SK-N-SH treated with all-trans-retinoic acid at 6 μM for 48 hours (cell line): ENCODE measurements at regions not wholly inside any gene's neighbourhood (a gene's known extent, or its start where the extent isn't known, plus 50 kb on each side); places are given as distances from the start of the nearest gene placed in this dataset.

Source experiments
- BACH2 ChIP-seq: fragments of 250-450 bp; sonication (Bioruptor Pico); IDR thresholded peaks from 2 replicates; pipeline ENCODE4 v1.9.0; 2021; ENCODE audit warnings: mild to moderate bottlenecking, borderline replicate concordance
- RARB ChIP-seq: fragments of 250-450 bp; sonication (Bioruptor Pico); IDR thresholded peaks from 2 replicates; pipeline ENCODE4 v1.8.0; 2021; ENCODE audit warnings: mild to moderate bottlenecking, moderate library complexity
- ZFP3 ChIP-seq: fragments of 250-450 bp; sonication (Bioruptor Pico); IDR thresholded peaks from 2 replicates; pipeline ENCODE4 v1.5.0; 2020; ENCODE audit warnings: mild to moderate bottlenecking, moderate library complexity
- TF ChIP-seq, protein P1 (sequence below): fragments of 250-450 bp; sonication (Bioruptor Pico); IDR thresholded peaks from 2 replicates; pipeline ENCODE4 v1.8.0; 2020; ENCODE audit warnings: mild to moderate bottlenecking, moderate library complexity, borderline replicate concordance

DNA sequence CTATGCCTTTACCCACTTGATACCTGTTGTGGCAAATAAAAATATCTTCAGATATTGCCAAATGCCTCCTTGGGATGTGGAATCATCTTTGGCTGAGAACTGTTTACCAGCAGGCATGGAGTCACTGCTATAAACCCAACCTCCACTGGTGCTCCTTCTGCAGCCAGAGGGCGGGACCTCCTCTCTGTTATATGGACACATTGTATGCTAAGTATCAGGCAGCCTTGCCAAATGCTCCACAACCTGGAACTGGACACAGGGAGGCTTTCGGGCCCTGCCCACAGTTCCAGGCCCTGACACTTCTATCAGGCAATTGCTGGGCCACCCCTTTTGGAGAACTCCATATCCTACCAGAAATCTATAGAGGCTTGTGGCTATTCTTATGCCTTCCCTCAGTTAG lies 201.0 kb downstream of the TMX1 start:
- TF ChIP-seq RARB (CRISPR knock-in tag) (no peak), ZFP3 (CRISPR knock-in tag) (no peak), BACH2 (no peak)
- TF ChIP-seq, protein P1, sequence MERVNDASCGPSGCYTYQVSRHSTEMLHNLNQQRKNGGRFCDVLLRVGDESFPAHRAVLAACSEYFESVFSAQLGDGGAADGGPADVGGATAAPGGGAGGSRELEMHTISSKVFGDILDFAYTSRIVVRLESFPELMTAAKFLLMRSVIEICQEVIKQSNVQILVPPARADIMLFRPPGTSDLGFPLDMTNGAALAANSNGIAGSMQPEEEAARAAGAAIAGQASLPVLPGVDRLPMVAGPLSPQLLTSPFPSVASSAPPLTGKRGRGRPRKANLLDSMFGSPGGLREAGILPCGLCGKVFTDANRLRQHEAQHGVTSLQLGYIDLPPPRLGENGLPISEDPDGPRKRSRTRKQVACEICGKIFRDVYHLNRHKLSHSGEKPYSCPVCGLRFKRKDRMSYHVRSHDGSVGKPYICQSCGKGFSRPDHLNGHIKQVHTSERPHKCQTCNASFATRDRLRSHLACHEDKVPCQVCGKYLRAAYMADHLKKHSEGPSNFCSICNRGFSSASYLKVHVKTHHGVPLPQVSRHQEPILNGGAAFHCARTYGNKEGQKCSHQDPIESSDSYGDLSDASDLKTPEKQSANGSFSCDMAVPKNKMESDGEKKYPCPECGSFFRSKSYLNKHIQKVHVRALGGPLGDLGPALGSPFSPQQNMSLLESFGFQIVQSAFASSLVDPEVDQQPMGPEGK (CRISPR knock-in tag), result no peak
